ENCODE measurements at regions not wholly inside any gene's neighbourhood (a gene's known extent, or its start where the extent isn't known, plus 50 kb on each side); places are given as distances from the start of the nearest gene placed in this dataset.

DNA sequence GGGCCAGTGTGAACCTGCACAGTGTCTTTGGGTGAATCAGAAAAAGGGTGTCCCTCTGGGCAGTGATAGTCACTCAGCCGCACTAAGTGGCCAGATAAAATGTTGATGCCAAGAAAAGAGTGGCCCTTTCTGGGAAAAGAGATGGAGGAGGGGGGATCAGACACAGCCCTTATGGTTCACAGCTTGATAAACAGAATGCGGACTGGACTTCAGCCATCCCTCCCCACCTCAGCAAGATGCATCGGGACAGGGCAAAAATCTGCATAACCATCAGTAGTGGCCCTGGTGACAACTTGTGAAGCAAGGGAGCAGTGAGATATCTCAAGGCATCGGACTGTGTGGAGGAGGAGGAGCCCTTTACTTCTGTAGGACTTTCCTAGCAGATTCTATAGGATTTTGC lies 353.8 kb upstream of the PLXNA2 start:
- DNase-seq (ENCODE audit: missing footprints) (no peak), ATAC-seq (no peak)
- intact Hi-C loops (cut with DNase I), result no loop called here

GRCh38 chr1:208599063-208599462 lies 354.9 kb upstream of the PLXNA2 start:
- DNase-seq (ENCODE audit: missing footprints), result no peak
- ATAC-seq, result no peak
- intact Hi-C loops (cut with DNase I), result no loop called here

DNA sequence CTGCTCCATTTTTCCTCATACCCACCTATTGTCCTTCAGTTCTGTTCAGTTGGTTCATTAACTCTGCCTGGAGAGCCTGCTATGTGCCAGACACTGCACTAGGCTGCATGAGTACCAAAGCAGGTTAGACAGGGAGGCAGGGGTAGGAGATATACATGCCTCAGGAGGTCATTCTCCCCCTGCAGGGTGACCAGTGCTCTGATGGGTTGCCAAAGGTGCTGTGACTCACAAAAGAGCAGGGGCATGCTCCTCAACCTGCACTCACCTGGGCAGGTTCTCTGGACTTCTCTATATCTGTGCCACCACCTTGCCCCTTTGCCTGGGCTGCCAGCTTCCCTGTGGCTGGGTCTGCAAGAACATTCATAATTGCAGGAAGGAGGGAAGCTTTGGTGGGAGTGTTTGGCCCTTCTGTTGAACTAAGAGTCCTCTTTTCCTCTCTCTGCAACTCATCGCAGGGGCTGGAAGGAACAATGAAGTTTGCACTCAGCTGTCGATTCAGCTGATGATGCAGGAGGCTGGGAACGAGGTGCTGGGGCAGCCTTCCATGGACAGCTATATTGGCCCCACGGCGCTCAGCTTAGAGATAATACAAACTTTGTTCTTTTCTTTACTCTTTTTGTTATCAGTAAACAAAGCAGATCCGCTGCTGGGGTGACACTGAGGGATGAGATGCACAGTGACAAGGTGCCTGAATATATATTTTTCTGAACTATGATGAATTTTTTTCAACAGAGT lies 356.4 kb upstream of the PLXNA2 start:
- intact Hi-C loops (cut with DNase I), result no loop called here
- peak; percentile 43 for DNase-seq (ENCODE audit: missing footprints)
- ATAC-seq, result no peak

DNA sequence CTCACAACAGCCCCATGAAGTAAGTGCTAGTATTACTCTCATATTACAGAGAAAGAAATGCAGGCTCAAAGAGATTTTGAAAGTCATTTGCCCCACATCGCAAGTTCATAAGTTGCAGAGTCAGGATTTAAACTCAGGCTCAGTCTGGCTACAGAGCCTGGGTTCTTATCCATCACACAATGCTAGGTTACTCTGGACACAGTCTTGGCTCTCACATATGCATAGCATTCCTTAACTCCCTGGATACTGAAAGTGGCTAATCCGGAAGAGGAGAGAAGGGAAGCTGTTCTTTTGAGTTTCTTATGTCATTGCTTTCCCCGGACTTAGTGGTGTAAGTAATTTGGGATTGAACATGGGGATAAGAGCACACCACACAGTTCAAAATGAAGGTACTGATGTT lies 357.4 kb upstream of the PLXNA2 start:
- intact Hi-C loops (cut with DNase I), result no loop called here
- no peak for DNase-seq (ENCODE audit: missing footprints)
- peak; percentile 73 for ATAC-seq

DNA sequence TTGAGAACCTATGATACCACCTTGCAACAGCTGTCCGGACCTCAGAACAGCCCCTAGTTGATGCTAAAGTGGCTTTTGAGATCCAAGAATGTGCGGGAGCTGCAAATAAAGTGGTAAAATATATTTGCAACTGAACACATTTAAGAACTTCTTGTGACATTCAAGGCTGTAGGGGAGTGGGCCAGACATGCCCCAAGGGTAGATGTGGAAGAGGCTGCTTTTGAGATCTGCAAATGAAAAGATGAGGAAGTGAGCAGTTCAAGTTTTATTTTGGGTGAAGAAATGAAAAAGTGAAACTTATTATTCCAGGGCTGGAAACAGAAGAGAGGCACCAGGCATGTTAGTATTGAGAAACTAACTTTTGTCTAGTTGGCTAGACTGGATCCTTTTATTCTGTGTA lies 359.5 kb upstream of the PLXNA2 start:
- ATAC-seq (no peak), DNase-seq (ENCODE audit: missing footprints) (no peak)
- intact Hi-C loops (cut with DNase I), result no loop called here

GRCh38 chr1:208604295-208604694 lies 360.1 kb upstream of the PLXNA2 start:
- intact Hi-C loops (cut with DNase I), result no loop called here
- DNase-seq (ENCODE audit: missing footprints) (no peak), ATAC-seq (no peak)

GRCh38 chr1:208606959-208607358 lies 362.8 kb upstream of the PLXNA2 start:
- intact Hi-C loops (cut with DNase I), result no loop called here
- no peak for DNase-seq (ENCODE audit: missing footprints)
- ATAC-seq, result no peak

GRCh38 chr1:208607616-208608015 lies 363.4 kb upstream of the PLXNA2 start:
- ATAC-seq, result no peak
- intact Hi-C loops (cut with DNase I), result no loop called here
- no peak for DNase-seq (ENCODE audit: missing footprints)

GRCh38 chr1:208614610-208615009 lies 370.4 kb upstream of the PLXNA2 start:
- DNase-seq (ENCODE audit: missing footprints), result no peak
- intact Hi-C loops (cut with DNase I), result no loop called here
- ATAC-seq, result no peak

- no peak for DNase-seq (ENCODE audit: missing footprints)
- ATAC-seq, result no peak
- intact Hi-C loops (cut with DNase I), result no loop called here
Measured at GRCh38 chr1:208615371-208615770, 371.2 kb upstream of the PLXNA2 start.

- no peak for ATAC-seq
- DNase-seq (ENCODE audit: missing footprints), result no peak
- intact Hi-C loops (cut with DNase I), result no loop called here
Measured at GRCh38 chr1:208616776-208617175, 372.6 kb upstream of the PLXNA2 start.

GRCh38 chr1:208628022-208628914 lies 384.1 kb upstream of the PLXNA2 start:
- ATAC-seq, result no peak

GRCh38 chr1:208631092-208631491 lies 386.9 kb upstream of the PLXNA2 start:
- DNase-seq (ENCODE audit: missing footprints), result no peak
- no peak for ATAC-seq
- intact Hi-C loops (cut with DNase I), result no loop called here

More at GRCh38 chr1:208628022-208628914, 384.1 kb upstream of the PLXNA2 start:
- intact Hi-C loops (cut with DNase I), result no loop called here
- no peak for DNase-seq (ENCODE audit: missing footprints)

DNA sequence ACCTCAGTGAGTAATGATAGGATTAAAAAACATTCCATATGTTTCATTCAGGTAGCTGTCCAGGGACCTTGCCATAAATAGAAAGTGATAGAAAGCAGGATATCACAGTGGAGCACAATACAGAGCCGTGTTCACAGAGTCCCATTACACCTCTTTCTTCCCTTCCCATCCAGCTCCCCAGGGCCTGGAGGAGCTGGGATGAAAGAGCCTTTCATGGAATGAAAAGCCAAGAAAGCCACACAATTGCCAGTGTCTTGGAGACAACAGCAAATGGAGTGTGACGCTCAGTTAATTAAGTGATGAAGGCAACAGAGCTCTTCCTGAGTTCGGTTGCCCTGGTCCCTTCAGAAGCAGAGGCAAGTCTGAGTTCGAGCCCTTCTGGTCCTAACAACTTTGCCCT lies 387.3 kb upstream of the PLXNA2 start:
- intact Hi-C loops (cut with DNase I), result no loop called here
- ATAC-seq, result no peak
- no peak for DNase-seq (ENCODE audit: missing footprints)

- ATAC-seq (no peak), DNase-seq (ENCODE audit: missing footprints) (no peak)
- intact Hi-C loops (cut with DNase I), result no loop called here
Measured at GRCh38 chr1:208634346-208635140, 390.4 kb upstream of the PLXNA2 start.

GRCh38 chr1:208637181-208637580 lies 393.0 kb upstream of the PLXNA2 start:
- DNase-seq (ENCODE audit: missing footprints) (no peak), ATAC-seq (no peak)
- intact Hi-C loops (cut with DNase I), result no loop called here

GRCh38 chr1:208639382-208639781 lies 395.2 kb upstream of the PLXNA2 start:
- ATAC-seq (no peak), DNase-seq (ENCODE audit: missing footprints) (no peak)
- intact Hi-C loops (cut with DNase I), result no loop called here

DNA sequence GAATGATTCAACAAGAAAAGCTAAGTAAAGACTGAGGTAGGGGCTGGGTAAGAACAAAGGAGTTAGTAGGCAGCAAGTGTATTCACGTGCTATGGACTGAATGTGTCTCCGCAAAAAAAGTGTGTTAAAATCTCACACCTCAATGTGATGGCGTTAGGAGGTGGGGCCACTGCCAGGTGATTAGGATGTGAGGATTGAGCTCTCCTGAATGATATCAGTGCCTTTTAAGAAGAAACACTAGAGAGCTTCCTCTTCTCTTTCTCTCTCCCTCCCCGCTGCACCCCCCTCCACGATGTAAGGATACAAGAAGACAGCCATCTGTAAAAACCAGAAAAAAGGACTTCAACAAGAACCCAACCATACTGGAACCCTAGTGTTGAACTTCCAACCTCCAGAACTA lies 396.1 kb upstream of the PLXNA2 start:
- ATAC-seq, result no peak
- intact Hi-C loops (cut with DNase I), result no loop called here
- DNase-seq (ENCODE audit: missing footprints), result no peak

DNA sequence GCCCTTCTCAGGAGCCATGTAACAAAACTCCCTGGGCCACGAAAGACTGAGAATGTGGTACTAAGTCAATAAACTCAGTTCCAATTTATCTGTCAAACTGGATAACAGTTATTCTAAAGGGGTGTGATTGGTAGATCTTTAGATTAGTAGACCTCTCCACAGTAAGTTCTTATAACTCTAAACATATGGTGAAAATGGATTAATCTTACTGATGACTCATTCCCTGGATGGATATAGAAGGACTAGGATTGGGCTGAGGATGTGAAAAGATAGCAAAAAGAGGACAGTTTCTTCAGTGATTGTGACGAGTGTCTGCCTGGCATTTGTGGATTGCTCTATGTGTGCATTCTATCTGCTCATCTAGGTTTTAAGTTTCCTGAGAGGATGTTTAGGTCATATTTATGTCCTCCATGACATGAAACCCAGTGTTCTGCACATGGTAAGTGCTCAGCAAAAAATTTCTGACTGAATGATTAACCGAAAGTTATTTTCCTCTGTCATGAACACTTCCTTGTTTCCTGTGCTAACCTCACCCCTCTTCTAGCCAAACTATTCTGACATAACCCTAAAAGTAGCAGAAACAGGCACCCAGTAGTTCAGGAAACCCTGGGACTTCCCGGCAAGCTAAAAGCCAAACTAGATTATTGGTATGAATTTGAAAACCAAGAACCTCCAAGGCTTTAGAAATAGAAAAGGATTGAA lies 397.5 kb upstream of the PLXNA2 start:
- intact Hi-C loops (cut with DNase I), result no loop called here

More for the DNA sequence above, 397.5 kb upstream of the PLXNA2 start:
- DNase-seq (ENCODE audit: missing footprints) (no peak), ATAC-seq (no peak)
